AG20443 (cell line): ENCODE measurements at regions not wholly inside any gene's neighbourhood (a gene's known extent, or its start where the extent isn't known, plus 50 kb on each side); places are given as distances from the start of the nearest gene placed in this dataset.

Experiments used
- DNase-seq: peaks from one replicate; pipeline ENCODE4 v3.0.0; 2012; ENCODE audit warnings: low spot score, mixed read lengths

- no peak for DNase-seq
These were observed 154.5 kb upstream of the ANK2 start for GRCh38 chr4:112894951-112895350.

- no peak for DNase-seq
These were observed 153.4 kb upstream of the ANK2 start for GRCh38 chr4:112895811-112896608.

GRCh38 chr4:112896609-112897190 is 152.8 kb upstream of the ANK2 start:
- no peak for DNase-seq

DNA sequence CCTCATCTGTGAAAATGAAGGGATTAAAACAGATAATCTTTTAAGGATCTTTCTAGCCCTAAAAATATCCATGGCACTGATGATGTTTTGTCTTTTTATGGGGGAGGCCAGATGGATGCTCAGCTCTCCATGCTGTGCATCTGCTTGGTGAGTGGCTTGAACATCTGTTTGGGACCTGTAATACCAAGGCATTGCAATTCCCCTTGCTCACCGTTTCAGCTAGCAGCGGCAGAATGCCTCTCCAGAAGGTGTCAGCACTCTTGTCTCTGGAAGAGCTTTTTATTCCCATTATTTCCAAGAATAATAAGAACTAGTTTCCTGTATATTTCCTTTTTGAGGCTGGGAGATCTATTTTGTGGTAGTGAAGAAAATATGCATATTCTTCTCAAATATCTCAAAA is 151.9 kb upstream of the ANK2 start:
- DNase-seq = no peak

DNA sequence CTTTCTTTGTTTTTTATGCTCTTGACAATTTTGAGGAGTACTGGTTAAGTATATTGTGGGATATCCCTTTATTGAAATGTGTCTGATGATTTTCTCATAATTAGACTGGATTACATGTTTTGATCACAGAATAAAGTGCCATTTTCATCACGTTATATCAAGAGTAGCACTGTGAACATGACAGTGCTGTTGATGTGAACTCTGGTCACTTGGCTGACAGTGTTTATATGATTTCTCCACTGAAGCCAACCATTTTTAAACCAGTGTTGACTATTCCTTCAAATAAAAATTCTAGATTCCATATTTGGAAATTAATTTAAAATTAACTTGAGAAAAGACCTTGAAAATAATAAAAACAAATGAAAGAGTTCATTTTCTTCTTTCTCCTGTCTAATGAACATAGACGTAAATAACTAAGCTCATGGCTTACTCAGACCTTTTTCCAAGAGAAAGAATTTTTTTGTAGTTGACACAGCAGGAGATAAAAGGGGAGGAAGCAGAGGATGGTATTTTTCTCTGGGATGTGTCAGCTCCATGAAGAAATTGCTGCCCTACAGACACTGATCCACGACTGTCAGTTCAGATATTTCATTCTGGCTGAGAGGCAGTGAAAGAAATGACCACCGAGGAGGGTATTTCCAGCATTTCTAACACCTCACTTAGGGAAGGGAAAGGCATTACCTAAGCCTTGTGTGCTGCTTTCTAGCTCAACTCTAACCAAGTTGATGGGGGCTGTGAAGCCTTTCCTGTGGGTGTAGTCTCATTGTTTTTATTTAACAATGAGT is 150.9 kb upstream of the ANK2 start:
- DNase-seq = peak; percentile 14

DNA sequence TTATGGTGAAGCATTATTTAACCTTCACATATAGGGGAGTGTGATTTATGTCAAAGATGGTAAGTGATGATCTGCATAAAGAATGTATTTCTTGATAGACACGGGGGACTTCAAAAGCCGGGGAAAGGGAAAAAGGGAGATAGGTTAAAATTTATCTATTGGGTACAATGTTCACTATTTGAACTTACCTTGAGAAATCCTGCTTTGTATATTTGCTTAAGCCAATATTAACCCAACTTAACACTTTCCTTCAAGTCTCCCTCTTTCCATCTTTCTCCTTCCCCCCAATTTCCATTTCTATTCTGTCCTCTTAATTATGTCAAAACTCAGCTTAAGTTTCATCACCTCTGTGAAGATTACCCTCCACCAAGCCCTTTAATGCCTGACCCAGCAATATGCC is 149.0 kb upstream of the ANK2 start:
- no peak for DNase-seq

GRCh38 chr4:112901962-112902411 is 147.5 kb upstream of the ANK2 start:
- no peak for DNase-seq

- no peak for DNase-seq
These were observed 143.7 kb upstream of the ANK2 start for GRCh38 chr4:112905728-112906127.

DNA sequence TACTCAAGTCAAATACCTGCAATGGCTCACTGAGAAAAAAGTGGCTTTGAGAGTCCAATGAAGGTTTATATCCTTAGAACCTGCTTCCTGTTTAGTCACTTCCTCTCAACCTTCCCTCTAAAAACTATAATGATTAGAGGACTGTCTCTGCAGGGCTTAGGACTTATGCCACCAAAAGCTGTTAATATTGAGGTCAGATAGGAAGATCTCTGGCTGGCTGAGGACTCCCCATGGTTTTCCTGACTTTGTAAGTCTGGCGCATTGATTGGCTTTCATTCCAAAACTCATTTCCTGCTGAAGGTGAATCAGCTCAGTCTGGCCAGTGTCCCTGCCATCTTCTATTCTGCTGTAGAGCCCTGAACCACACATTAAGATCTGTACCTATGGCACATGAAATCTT is 140.9 kb upstream of the ANK2 start:
- DNase-seq = no peak

- peak; percentile 63 for DNase-seq
These were observed 139.2 kb upstream of the ANK2 start for GRCh38 chr4:112910109-112910736.

DNA sequence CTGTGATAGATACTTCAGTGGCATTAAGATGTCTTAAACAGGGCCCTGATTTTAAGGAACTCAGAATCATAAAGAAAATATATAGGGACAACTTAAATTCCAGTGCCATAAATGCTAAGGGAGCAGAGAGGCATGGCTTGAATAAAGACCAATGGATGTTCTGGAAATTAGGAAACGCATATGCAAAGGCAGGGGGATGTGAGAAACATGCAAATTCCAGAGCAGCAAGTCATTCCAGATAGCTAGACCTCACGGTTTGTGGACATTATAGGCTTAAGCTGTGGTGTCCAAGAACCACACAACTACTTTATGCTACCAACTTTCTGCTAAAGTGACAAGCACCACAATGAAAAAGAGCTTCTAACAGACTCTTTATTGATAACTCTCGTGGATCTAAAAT is 132.6 kb upstream of the ANK2 start:
- peak; percentile 26 for DNase-seq

GRCh38 chr4:112923516-112923915 is 125.9 kb upstream of the ANK2 start:
- DNase-seq = no peak

- DNase-seq = no peak
These were observed 122.6 kb upstream of the ANK2 start for GRCh38 chr4:112926819-112927218.

GRCh38 chr4:112927544-112927943 is 121.9 kb upstream of the ANK2 start:
- DNase-seq = no peak

DNA sequence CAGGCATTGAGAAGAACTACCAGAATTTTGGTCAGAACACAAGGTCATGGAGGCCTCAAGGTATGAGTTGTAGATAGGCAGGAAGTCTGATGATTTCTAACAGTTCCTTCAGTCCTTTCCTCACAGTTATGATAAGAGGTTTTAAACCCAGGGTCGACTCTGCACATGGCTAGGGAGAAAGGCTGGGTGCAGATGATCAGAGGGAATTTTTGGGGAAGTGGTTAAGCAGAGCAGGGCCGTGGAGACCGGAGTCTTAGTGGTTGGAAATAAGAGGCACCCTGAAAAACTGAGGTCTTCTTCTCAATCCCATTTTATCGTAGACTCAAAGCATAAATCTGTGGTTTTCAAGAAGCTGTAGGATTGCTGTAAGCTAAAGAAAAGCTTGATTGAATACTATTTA is 118.5 kb upstream of the ANK2 start:
- no peak for DNase-seq

GRCh38 chr4:112933790-112934189 is 115.7 kb upstream of the ANK2 start:
- DNase-seq = no peak

GRCh38 chr4:112938461-112939058 is 110.9 kb upstream of the ANK2 start:
- peak; percentile 57 for DNase-seq

DNA sequence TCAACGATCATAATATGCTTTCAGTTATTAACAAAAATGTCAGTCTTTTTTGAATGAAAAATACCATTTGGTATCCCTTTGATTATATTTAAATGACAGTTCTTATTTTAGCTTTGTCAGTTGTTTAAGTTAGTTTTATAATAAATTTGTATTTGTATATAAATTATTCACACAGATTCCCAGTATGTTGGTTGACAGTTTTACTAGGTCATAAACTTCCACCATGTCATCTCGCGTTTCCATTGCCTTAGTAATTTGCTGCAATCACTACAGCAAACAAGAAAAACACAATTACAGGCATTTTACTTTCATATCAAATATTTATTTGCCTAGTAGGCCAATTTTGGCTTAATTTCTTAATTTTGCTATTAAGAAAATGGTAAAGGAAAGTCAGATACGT is 109.6 kb upstream of the ANK2 start:
- DNase-seq = no peak

DNA sequence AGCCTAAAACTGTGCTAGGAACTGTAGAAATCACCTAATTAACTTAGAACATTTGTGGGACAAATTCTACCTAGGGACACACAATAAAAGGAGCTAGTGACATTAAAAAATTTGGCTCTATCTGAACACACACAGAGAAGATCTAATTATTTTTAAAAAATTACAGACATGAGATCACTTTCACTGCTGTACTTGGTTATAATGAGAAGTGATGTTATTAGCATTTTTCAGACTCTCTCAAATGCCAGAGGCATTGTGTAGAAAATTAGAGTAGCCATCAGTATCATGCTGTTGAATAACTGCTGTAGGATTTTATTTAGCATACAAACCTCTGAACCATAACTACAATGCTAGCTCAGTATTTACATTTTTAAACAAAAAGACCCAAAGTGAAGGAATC is 109.1 kb upstream of the ANK2 start:
- no peak for DNase-seq

- DNase-seq = no peak
These were observed 107.4 kb upstream of the ANK2 start for GRCh38 chr4:112942077-112942476.

- no peak for DNase-seq
These were observed 106.5 kb upstream of the ANK2 start for GRCh38 chr4:112942997-112943396.

GRCh38 chr4:112944006-112944405 is 105.4 kb upstream of the ANK2 start:
- DNase-seq = no peak
